ENCODE measurements at regions not wholly inside any gene's neighbourhood (a gene's known extent, or its start where the extent isn't known, plus 50 kb on each side); places are given as distances from the start of the nearest gene placed in this dataset.

- no TSS peak for BruUV-seq (replicated peaks)
- ChIA-PET POLR2A (no interaction called here), CTCF (interaction anchor here (1.2 kb wide), 1 partner anchor 13 kb away, joined by 3 read pairs; no protein-coding TSS in a partner anchor)
- Histone ChIP-seq H3K9me1 (replicated peaks; ENCODE audit: control insufficient read depth, extremely low read depth, insufficient read depth, low read length) (no peaks in the 10 kb centered on the region), H3K79me2 (ENCODE audit: control insufficient read depth, insufficient read depth, low read length) (no peaks in the 10 kb centered on the region), H3K4me1 (ENCODE audit: control insufficient read depth, extremely low read depth, insufficient read depth, low read length) (no peaks in the 10 kb centered on the region), H3K27me3 (ENCODE audit: control insufficient read depth in 2 of 2, insufficient read depth in 2 of 2, low read length in 2 of 2) (no peaks in the 10 kb centered on the region), H3K36me3 (ENCODE audit: control insufficient read depth in 2 of 2, extremely low read depth in 1 of 2, insufficient read depth in 2 of 2, low read length in 2 of 2) (no peaks in the 10 kb centered on the region), H3K9me3 (replicated peaks; ENCODE audit: control insufficient read depth, insufficient read depth, low read length) (no peaks in the 10 kb centered on the region), H3K4me2 (ENCODE audit: insufficient read depth, low read length) (no peak overlapping the region), H3K27ac (ENCODE audit: insufficient read depth, low read depth, low read length) (no peak overlapping the region), H2AFZ (ENCODE audit: low read depth, low read length) (no peak overlapping the region), H3K9ac (replicated peaks; ENCODE audit: extremely low read depth, insufficient read depth, low read length) (no peak overlapping the region), H4K20me1 (replicated peaks; ENCODE audit: control insufficient read depth, extremely low read depth, insufficient read depth, low read length) (no peaks in the 10 kb centered on the region), H3K4me3 (replicated peaks in 1 of 3; ENCODE audit: insufficient read depth in 1 of 3, low read depth in 1 of 3, low read length in 3 of 3) (no peak overlapping the region)
- dilution Hi-C loops (cut with MboI; ENCODE audit: extremely low pct_ligation_motif_present, low sequenced_read_pairs) (no loop called here), intact Hi-C loops (cut with micrococcal nuclease) (no loop called here)
- TF ChIP-seq, protein P1, sequence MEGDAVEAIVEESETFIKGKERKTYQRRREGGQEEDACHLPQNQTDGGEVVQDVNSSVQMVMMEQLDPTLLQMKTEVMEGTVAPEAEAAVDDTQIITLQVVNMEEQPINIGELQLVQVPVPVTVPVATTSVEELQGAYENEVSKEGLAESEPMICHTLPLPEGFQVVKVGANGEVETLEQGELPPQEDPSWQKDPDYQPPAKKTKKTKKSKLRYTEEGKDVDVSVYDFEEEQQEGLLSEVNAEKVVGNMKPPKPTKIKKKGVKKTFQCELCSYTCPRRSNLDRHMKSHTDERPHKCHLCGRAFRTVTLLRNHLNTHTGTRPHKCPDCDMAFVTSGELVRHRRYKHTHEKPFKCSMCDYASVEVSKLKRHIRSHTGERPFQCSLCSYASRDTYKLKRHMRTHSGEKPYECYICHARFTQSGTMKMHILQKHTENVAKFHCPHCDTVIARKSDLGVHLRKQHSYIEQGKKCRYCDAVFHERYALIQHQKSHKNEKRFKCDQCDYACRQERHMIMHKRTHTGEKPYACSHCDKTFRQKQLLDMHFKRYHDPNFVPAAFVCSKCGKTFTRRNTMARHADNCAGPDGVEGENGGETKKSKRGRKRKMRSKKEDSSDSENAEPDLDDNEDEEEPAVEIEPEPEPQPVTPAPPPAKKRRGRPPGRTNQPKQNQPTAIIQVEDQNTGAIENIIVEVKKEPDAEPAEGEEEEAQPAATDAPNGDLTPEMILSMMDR (IDR thresholded peaks at IDR 0.05; ENCODE audit: extremely low read depth in 1 of 2, insufficient read depth in 1 of 2, low read depth in 1 of 2, low read length in 2 of 2): no peak
- TF ChIP-seq FOS (IDR thresholded peaks at IDR 0.05; ENCODE audit: borderline replicate concordance, insufficient read depth, low read length) (no peak), GATA2 (IDR thresholded peaks at IDR 0.05; ENCODE audit: insufficient read depth, insufficient read length, low read depth, low read length) (no peak), POLR2A (IDR thresholded peaks at IDR 0.05; ENCODE audit: low read depth, low read length) (no peak)
- no peak for FAIRE-seq
- DNase-seq (ENCODE audit: low read depth, low spot score): no peak
Observed at GRCh38 chr7:13041368-13041988, 354.0 kb downstream of the ARL4A start.

DNA sequence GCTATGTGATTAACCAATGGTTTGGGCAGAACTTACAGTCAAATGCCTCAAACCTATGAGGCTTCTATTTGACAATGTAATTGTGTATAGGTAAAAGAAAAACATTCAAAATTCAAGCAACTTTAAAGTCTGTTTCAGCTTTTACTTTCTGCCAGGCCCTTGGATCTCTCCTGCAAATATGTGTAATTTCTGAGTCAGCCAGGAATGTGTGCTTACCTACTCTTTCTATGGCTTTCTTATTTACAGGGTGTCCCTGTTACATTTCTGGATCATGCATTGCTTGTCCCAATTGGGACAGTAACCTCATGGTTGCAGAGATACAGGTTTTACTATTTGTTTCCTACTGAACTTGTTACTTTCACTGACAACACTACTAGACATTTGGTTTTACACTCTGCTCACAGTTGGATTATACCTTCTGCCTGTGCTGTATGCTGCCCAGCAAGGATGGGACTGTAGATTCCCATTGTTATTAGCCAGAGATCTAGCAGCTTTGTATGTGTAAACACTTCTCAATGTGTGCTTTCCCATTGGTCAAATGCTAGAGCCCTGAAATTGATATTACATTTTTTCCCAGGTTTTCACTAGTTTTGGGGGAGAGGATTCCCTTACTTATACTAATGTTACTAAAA is 355.3 kb downstream of the ARL4A start:
- Histone ChIP-seq H3K4me2 (ENCODE audit: insufficient read depth, low read length) (no peak overlapping the region), H3K79me2 (ENCODE audit: control insufficient read depth, insufficient read depth, low read length) (no peaks in the 10 kb centered on the region), H3K4me1 (ENCODE audit: control insufficient read depth, extremely low read depth, insufficient read depth, low read length) (no peaks in the 10 kb centered on the region), H3K9ac (replicated peaks; ENCODE audit: extremely low read depth, insufficient read depth, low read length) (no peak overlapping the region), H3K9me3 (replicated peaks; ENCODE audit: control insufficient read depth, insufficient read depth, low read length) (no peaks in the 10 kb centered on the region), H3K27ac (ENCODE audit: insufficient read depth, low read depth, low read length) (no peak overlapping the region), H2AFZ (ENCODE audit: low read depth, low read length) (peak overlapping the region; percentile 1), H3K36me3 (ENCODE audit: control insufficient read depth in 2 of 2, extremely low read depth in 1 of 2, insufficient read depth in 2 of 2, low read length in 2 of 2) (no peaks in the 10 kb centered on the region), H3K4me3 (replicated peaks in 1 of 3; ENCODE audit: insufficient read depth in 1 of 3, low read depth in 1 of 3, low read length in 3 of 3) (no peak overlapping the region), H4K20me1 (replicated peaks; ENCODE audit: control insufficient read depth, extremely low read depth, insufficient read depth, low read length) (no peaks in the 10 kb centered on the region), H3K9me1 (replicated peaks; ENCODE audit: control insufficient read depth, extremely low read depth, insufficient read depth, low read length) (no peaks in the 10 kb centered on the region), H3K27me3 (ENCODE audit: control insufficient read depth in 2 of 2, insufficient read depth in 2 of 2, low read length in 2 of 2) (no peaks in the 10 kb centered on the region)
- FAIRE-seq: no peak
- POLR2A ChIA-PET: no interaction called here
- no peak for DNase-seq (ENCODE audit: low read depth, low spot score)
- no TSS peak for BruUV-seq (replicated peaks)
- dilution Hi-C loops (cut with MboI; ENCODE audit: extremely low pct_ligation_motif_present, low sequenced_read_pairs) (no loop called here), intact Hi-C loops (cut with micrococcal nuclease) (no loop called here)
- TF ChIP-seq GATA2 (IDR thresholded peaks at IDR 0.05; ENCODE audit: insufficient read depth, insufficient read length, low read depth, low read length) (no peak), POLR2A (IDR thresholded peaks at IDR 0.05; ENCODE audit: low read depth, low read length) (no peak), EZH2 (IDR thresholded peaks at IDR 0.05; ENCODE audit: borderline replicate concordance, low read depth, low read length, severe bottlenecking) (no peak), JUN (IDR thresholded peaks at IDR 0.05; ENCODE audit: borderline replicate concordance, insufficient read depth, insufficient read length, low read depth) (no peak)
- CTCF ChIA-PET: interaction anchor here (0.7 to 1.2 kb wide), 3 partner anchors 14 to 327 kb away, joined by 3 read pairs; no protein-coding TSS in a partner anchor

Data from endothelial cell of umbilical vein (primary cell).